Activated B cell treated with CpG ODN at 0.5 μM for 24 hours (primary cell): ENCODE measurements at regions not wholly inside any gene's neighbourhood (a gene's known extent, or its start where the extent isn't known, plus 50 kb on each side); places are given as distances from the start of the nearest gene placed in this dataset.

ENCODE experiments used
- ATAC-seq: fragments of 200-7000 bp; cut with Tn5 transposase; one replicate; pipeline ENCODE4 v1.10.0; 2021; ENCODE audit warnings: low read depth, mild to moderate bottlenecking, moderate library complexity
- CTCF ChIA-PET: fragments of 350-600 bp; sonication (Branson Sonifier 250); formaldehyde crosslinking; loops from one replicate; lab custom pipeline; 2021; ENCODE audit warnings: antibody characterized with exemption; lab: Charles Lee
- POLR2A ChIA-PET: fragments of 350-600 bp; sonication (Branson Sonifier 250); formaldehyde crosslinking; loops from one replicate; lab custom pipeline; 2021; ENCODE audit warnings: antibody characterized with exemption; lab: Charles Lee
- DNase-seq: peaks from one replicate; pipeline ENCODE4 v3.0.0; 2022
- H3K27ac Mint-ChIP-seq: one replicate; pipeline ENCODE4 v1.8.0; 2020; ENCODE audit warnings: mixed read lengths
- H3K27me3 Mint-ChIP-seq: one replicate; pipeline ENCODE4 v1.8.0; 2021; ENCODE audit warnings: mixed read lengths
- H3K36me3 Mint-ChIP-seq: one replicate; pipeline ENCODE4 v1.8.0; 2021; ENCODE audit warnings: low read depth, mixed read lengths
- H3K4me1 Mint-ChIP-seq: one replicate; pipeline ENCODE4 v1.8.0; 2021; ENCODE audit warnings: mixed read lengths
- H3K4me3 Mint-ChIP-seq: one replicate; pipeline ENCODE4 v1.8.0; 2020; ENCODE audit warnings: mild to moderate bottlenecking, mixed read lengths
- H3K9me3 Mint-ChIP-seq: one replicate; pipeline ENCODE4 v1.8.0; 2020; ENCODE audit warnings: mixed read lengths
- CTCF ChIP-seq: fragments of 200-600 bp; IDR thresholded peaks from one replicate; pipeline ENCODE4 v1.8.0; 2022; ENCODE audit warnings: antibody characterized with exemption, mild to moderate bottlenecking
- intact Hi-C: fragments of 100-400 bp; cut with micrococcal nuclease; formaldehyde crosslinking; loops from one replicate; pipeline ENCODE4 v1.15.1; 2024

- CTCF ChIA-PET = no interaction called here
- no peaks in the 10 kb centered on the region for H3K4me1 Mint-ChIP-seq
- H3K4me3 Mint-ChIP-seq = no peak overlapping the region
- H3K36me3 Mint-ChIP-seq = no peaks in the 10 kb centered on the region
- H3K27me3 Mint-ChIP-seq = no peaks in the 10 kb centered on the region
- ATAC-seq (no peak), DNase-seq (no peak)
- peaks cover 7% of the 10 kb centered on the region for H3K9me3 Mint-ChIP-seq
- H3K27ac Mint-ChIP-seq = no peak overlapping the region
- POLR2A ChIA-PET = no interaction called here
- no peak for TF ChIP-seq CTCF
- intact Hi-C loops = no loop called here
Observed at GRCh38 chr13:87302931-87303330, 368.2 kb upstream of the SLITRK5 start.

- ATAC-seq = no peak
- Mint-ChIP-seq H3K36me3 (no peaks in the 10 kb centered on the region), H3K4me3 (no peak overlapping the region), H3K4me1 (no peaks in the 10 kb centered on the region), H3K27ac (no peak overlapping the region), H3K27me3 (no peaks in the 10 kb centered on the region), H3K9me3 (peaks cover 15% of the 10 kb centered on the region)
- CTCF ChIA-PET = no interaction called here
- DNase-seq = no peak
- TF ChIP-seq CTCF = no peak
- intact Hi-C loops = no loop called here
- POLR2A ChIA-PET = no interaction called here
Observed at GRCh38 chr13:87311165-87311564, 360.0 kb upstream of the SLITRK5 start.

GRCh38 chr13:87314822-87315221 is 356.3 kb upstream of the SLITRK5 start:
- H3K36me3 Mint-ChIP-seq = no peaks in the 10 kb centered on the region
- no peak for DNase-seq
- POLR2A ChIA-PET = no interaction called here
- H3K27ac Mint-ChIP-seq = no peak overlapping the region
- intact Hi-C loops = no loop called here
- no peak overlapping the region for H3K4me3 Mint-ChIP-seq
- CTCF ChIA-PET = no interaction called here
- H3K27me3 Mint-ChIP-seq = no peaks in the 10 kb centered on the region
- no peaks in the 10 kb centered on the region for H3K4me1 Mint-ChIP-seq
- no peak for TF ChIP-seq CTCF
- no peak for ATAC-seq
- peaks cover 12% of the 10 kb centered on the region for H3K9me3 Mint-ChIP-seq

- no peak overlapping the region for H3K27ac Mint-ChIP-seq
- no peaks in the 10 kb centered on the region for H3K36me3 Mint-ChIP-seq
- intact Hi-C loops = no loop called here
- ChIA-PET POLR2A (no interaction called here), CTCF (no interaction called here)
- no peaks in the 10 kb centered on the region for H3K4me1 Mint-ChIP-seq
- no peak for TF ChIP-seq CTCF
- DNase-seq (no peak), ATAC-seq (no peak)
- H3K9me3 Mint-ChIP-seq = peaks cover 4% of the 10 kb centered on the region
- no peaks in the 10 kb centered on the region for H3K27me3 Mint-ChIP-seq
- H3K4me3 Mint-ChIP-seq = no peak overlapping the region
Observed at GRCh38 chr13:87322386-87322785, 348.8 kb upstream of the SLITRK5 start.

GRCh38 chr13:87324558-87324957 is 346.6 kb upstream of the SLITRK5 start:
- Mint-ChIP-seq H3K9me3 (peaks cover 6% of the 10 kb centered on the region), H3K4me3 (no peak overlapping the region), H3K36me3 (no peaks in the 10 kb centered on the region), H3K27ac (no peak overlapping the region), H3K4me1 (no peaks in the 10 kb centered on the region), H3K27me3 (no peaks in the 10 kb centered on the region)
- POLR2A ChIA-PET = no interaction called here
- CTCF ChIA-PET = no interaction called here
- ATAC-seq (no peak), DNase-seq (no peak)
- intact Hi-C loops = no loop called here
- TF ChIP-seq CTCF = no peak
